Activated T-helper 1 cell treated with anti-CD3 and anti-CD28 coated beads, Interleukin-12 subunit alpha, Interleukin-12 subunit beta, Interleukin-2, Interleukin-4 antibody, amounts not matched to agents 30 ng/mL and 10 ng/mL and 1 ng/mL, durations not matched to agents 14 hours and 24 hours and 36 hours (primary cell): ENCODE measurements at regions not wholly inside any gene's neighbourhood (a gene's known extent, or its start where the extent isn't known, plus 50 kb on each side); places are given as distances from the start of the nearest gene placed in this dataset.

ENCODE experiments used
- DNase-seq: peaks from one replicate; pipeline ENCODE4 v3.0.0; 2021; ENCODE audit warnings: low spot score
- H3K27ac Mint-ChIP-seq: one replicate; pipeline ENCODE4 v1.8.0; 2021; ENCODE audit warnings: mild to moderate bottlenecking, mixed read lengths
- H3K27me3 Mint-ChIP-seq: one replicate; pipeline ENCODE4 v1.8.0; 2022; ENCODE audit warnings: mild to moderate bottlenecking, moderate library complexity, mixed read lengths; ENCODE audit not compliant: insufficient read depth
- H3K36me3 Mint-ChIP-seq: one replicate; pipeline ENCODE4 v1.8.0; 2021; ENCODE audit warnings: low read depth, mixed read lengths
- H3K4me1 Mint-ChIP-seq: one replicate; pipeline ENCODE4 v1.8.0; 2021; ENCODE audit warnings: low read depth, mixed read lengths
- H3K4me3 Mint-ChIP-seq: one replicate; pipeline ENCODE4 v1.8.0; 2021; ENCODE audit warnings: mild to moderate bottlenecking, moderate library complexity, mixed read lengths
- H3K9me3 Mint-ChIP-seq: one replicate; pipeline ENCODE4 v1.8.0; 2021; ENCODE audit warnings: mixed read lengths
- intact Hi-C: fragments of 100-400 bp; cut with micrococcal nuclease; formaldehyde crosslinking; loops from one replicate; pipeline ENCODE4 v1.15.1; 2024

- no peak overlapping the region for H3K4me3 Mint-ChIP-seq
- H3K27ac Mint-ChIP-seq, result no peak overlapping the region
- no peaks in the 10 kb centered on the region for H3K4me1 Mint-ChIP-seq
- H3K27me3 Mint-ChIP-seq, result no peaks in the 10 kb centered on the region
- H3K36me3 Mint-ChIP-seq, result no peaks in the 10 kb centered on the region
- H3K9me3 Mint-ChIP-seq, result no peaks in the 10 kb centered on the region
- intact Hi-C loops, result no loop called here
- no peak for DNase-seq
Measured at GRCh38 chr6:126897758-126898157, 220.7 kb upstream of the RSPO3 start.

- DNase-seq, result no peak
- intact Hi-C loops, result no loop called here
- Mint-ChIP-seq H3K4me1 (no peaks in the 10 kb centered on the region), H3K9me3 (no peaks in the 10 kb centered on the region), H3K4me3 (no peak overlapping the region), H3K27ac (no peak overlapping the region), H3K27me3 (no peaks in the 10 kb centered on the region), H3K36me3 (no peaks in the 10 kb centered on the region)
Measured at GRCh38 chr6:126904176-126904575, 214.3 kb upstream of the RSPO3 start.

- no peaks in the 10 kb centered on the region for H3K27me3 Mint-ChIP-seq
- H3K4me1 Mint-ChIP-seq, result no peaks in the 10 kb centered on the region
Measured at GRCh38 chr6:126905917-126906316, 212.6 kb upstream of the RSPO3 start.

GRCh38 chr6:126907312-126907711 is 211.2 kb upstream of the RSPO3 start:
- Mint-ChIP-seq H3K27ac (no peak overlapping the region), H3K4me1 (no peaks in the 10 kb centered on the region), H3K27me3 (no peaks in the 10 kb centered on the region), H3K36me3 (no peaks in the 10 kb centered on the region), H3K9me3 (no peaks in the 10 kb centered on the region), H3K4me3 (no peak overlapping the region)
- no peak for DNase-seq
- intact Hi-C loops, result no loop called here

More at GRCh38 chr6:126905917-126906316, 212.6 kb upstream of the RSPO3 start:
- Mint-ChIP-seq H3K4me3 (no peak overlapping the region), H3K27ac (no peak overlapping the region), H3K9me3 (no peaks in the 10 kb centered on the region), H3K36me3 (no peaks in the 10 kb centered on the region)
- intact Hi-C loops, result no loop called here
- DNase-seq, result no peak

- intact Hi-C loops, result no loop called here
- Mint-ChIP-seq H3K27me3 (no peaks in the 10 kb centered on the region), H3K27ac (no peak overlapping the region), H3K9me3 (no peaks in the 10 kb centered on the region), H3K36me3 (no peaks in the 10 kb centered on the region), H3K4me3 (no peak overlapping the region), H3K4me1 (no peaks in the 10 kb centered on the region)
- DNase-seq, result no peak
Measured at GRCh38 chr6:126907996-126908395, 210.5 kb upstream of the RSPO3 start.

- intact Hi-C loops, result no loop called here
- Mint-ChIP-seq H3K27ac (no peak overlapping the region), H3K4me3 (no peak overlapping the region), H3K27me3 (no peaks in the 10 kb centered on the region), H3K36me3 (no peaks in the 10 kb centered on the region), H3K9me3 (no peaks in the 10 kb centered on the region), H3K4me1 (no peaks in the 10 kb centered on the region)
- no peak for DNase-seq
Measured at GRCh38 chr6:126909493-126909892, 209.0 kb upstream of the RSPO3 start.

GRCh38 chr6:126913651-126914050 is 204.8 kb upstream of the RSPO3 start:
- H3K36me3 Mint-ChIP-seq, result no peaks in the 10 kb centered on the region
- no peak for DNase-seq
- no peaks in the 10 kb centered on the region for H3K9me3 Mint-ChIP-seq
- H3K27me3 Mint-ChIP-seq, result no peaks in the 10 kb centered on the region
- H3K4me3 Mint-ChIP-seq, result no peak overlapping the region
- intact Hi-C loops, result loop anchor here (5.0 kb wide), 1 partner anchor 1661 kb away; no protein-coding TSS in a partner anchor
- no peaks in the 10 kb centered on the region for H3K4me1 Mint-ChIP-seq
- H3K27ac Mint-ChIP-seq, result no peak overlapping the region

GRCh38 chr6:126914172-126914571 is 204.3 kb upstream of the RSPO3 start:
- Mint-ChIP-seq H3K4me3 (no peak overlapping the region), H3K9me3 (no peaks in the 10 kb centered on the region), H3K4me1 (no peaks in the 10 kb centered on the region), H3K27me3 (no peaks in the 10 kb centered on the region), H3K36me3 (no peaks in the 10 kb centered on the region), H3K27ac (no peak overlapping the region)
- intact Hi-C loops, result loop anchor here (5.0 kb wide), 1 partner anchor 1662 kb away; no protein-coding TSS in a partner anchor
- DNase-seq, result no peak

- intact Hi-C loops, result loop anchor here (5.0 kb wide), 1 partner anchor 1662 kb away; no protein-coding TSS in a partner anchor
- Mint-ChIP-seq H3K27me3 (no peaks in the 10 kb centered on the region), H3K9me3 (no peaks in the 10 kb centered on the region), H3K4me1 (no peaks in the 10 kb centered on the region), H3K36me3 (no peaks in the 10 kb centered on the region), H3K4me3 (no peak overlapping the region), H3K27ac (no peak overlapping the region)
- DNase-seq, result no peak
Measured at GRCh38 chr6:126914801-126915200, 203.7 kb upstream of the RSPO3 start.

- no peaks in the 10 kb centered on the region for H3K36me3 Mint-ChIP-seq
- H3K4me1 Mint-ChIP-seq, result no peaks in the 10 kb centered on the region
- no peak overlapping the region for H3K4me3 Mint-ChIP-seq
- no peak for DNase-seq
- H3K27ac Mint-ChIP-seq, result no peak overlapping the region
- H3K27me3 Mint-ChIP-seq, result no peaks in the 10 kb centered on the region
- H3K9me3 Mint-ChIP-seq, result no peaks in the 10 kb centered on the region
- intact Hi-C loops, result no loop called here
Measured at GRCh38 chr6:126919947-126920346, 198.5 kb upstream of the RSPO3 start.

GRCh38 chr6:126923807-126924206 is 194.7 kb upstream of the RSPO3 start:
- no peak overlapping the region for H3K4me3 Mint-ChIP-seq
- no peaks in the 10 kb centered on the region for H3K27me3 Mint-ChIP-seq
- H3K4me1 Mint-ChIP-seq, result no peaks in the 10 kb centered on the region
- no peak overlapping the region for H3K27ac Mint-ChIP-seq
- H3K36me3 Mint-ChIP-seq, result no peaks in the 10 kb centered on the region
- intact Hi-C loops, result no loop called here
- no peak for DNase-seq
- no peaks in the 10 kb centered on the region for H3K9me3 Mint-ChIP-seq

GRCh38 chr6:126926926-126927325 is 191.5 kb upstream of the RSPO3 start:
- intact Hi-C loops, result no loop called here
- no peak for DNase-seq
- no peak overlapping the region for H3K4me3 Mint-ChIP-seq
- H3K4me1 Mint-ChIP-seq, result no peaks in the 10 kb centered on the region
- no peak overlapping the region for H3K27ac Mint-ChIP-seq
- H3K27me3 Mint-ChIP-seq, result no peaks in the 10 kb centered on the region
- no peaks in the 10 kb centered on the region for H3K9me3 Mint-ChIP-seq
- H3K36me3 Mint-ChIP-seq, result no peaks in the 10 kb centered on the region

GRCh38 chr6:126927841-126928240 is 190.6 kb upstream of the RSPO3 start:
- Mint-ChIP-seq H3K36me3 (no peaks in the 10 kb centered on the region), H3K27me3 (no peaks in the 10 kb centered on the region), H3K9me3 (no peaks in the 10 kb centered on the region), H3K4me1 (no peaks in the 10 kb centered on the region), H3K27ac (no peak overlapping the region), H3K4me3 (no peak overlapping the region)
- intact Hi-C loops, result no loop called here
- DNase-seq, result no peak

- Mint-ChIP-seq H3K9me3 (no peaks in the 10 kb centered on the region), H3K4me3 (no peak overlapping the region), H3K4me1 (no peaks in the 10 kb centered on the region), H3K36me3 (no peaks in the 10 kb centered on the region), H3K27me3 (peaks cover 2% of the 10 kb centered on the region), H3K27ac (no peak overlapping the region)
- intact Hi-C loops, result no loop called here
- no peak for DNase-seq
Measured at GRCh38 chr6:126937426-126937825, 181.0 kb upstream of the RSPO3 start.
